HG03520 (cell line): ENCODE measurements at regions not wholly inside any gene's neighbourhood (a gene's known extent, or its start where the extent isn't known, plus 50 kb on each side); places are given as distances from the start of the nearest gene placed in this dataset.

ENCODE experiments used
- ATAC-seq: cut with Tn5 transposase; IDR thresholded peaks from one replicate; pipeline ENCODE4 v1.9.1; 2021; ENCODE audit warnings: mild to moderate bottlenecking, moderate library complexity; ENCODE audit not compliant: unreplicated experiment

- no peak for ATAC-seq
Observed at GRCh38 chr6:82072751-82073150, 174.8 kb downstream of the IBTK start.

DNA sequence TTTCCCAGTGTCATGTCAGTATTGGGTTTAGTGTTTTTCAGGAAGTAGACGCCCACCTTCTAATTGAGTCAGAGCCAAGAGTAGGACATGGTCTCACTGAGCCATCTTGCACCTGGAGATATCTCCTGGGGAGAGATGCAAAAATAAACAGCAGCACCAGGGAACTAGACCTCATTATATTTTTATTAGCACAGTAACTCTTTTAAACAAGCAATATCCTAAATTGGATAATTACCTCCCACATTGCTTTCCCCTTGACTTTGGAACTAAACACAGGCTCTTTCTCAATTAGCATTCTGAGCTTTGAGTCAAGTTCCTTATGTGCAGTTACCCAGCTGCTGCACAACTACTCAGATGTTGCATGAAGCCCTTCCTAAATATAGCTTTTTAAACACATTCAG lies 175.4 kb downstream of the IBTK start:
- ATAC-seq, result no peak

DNA sequence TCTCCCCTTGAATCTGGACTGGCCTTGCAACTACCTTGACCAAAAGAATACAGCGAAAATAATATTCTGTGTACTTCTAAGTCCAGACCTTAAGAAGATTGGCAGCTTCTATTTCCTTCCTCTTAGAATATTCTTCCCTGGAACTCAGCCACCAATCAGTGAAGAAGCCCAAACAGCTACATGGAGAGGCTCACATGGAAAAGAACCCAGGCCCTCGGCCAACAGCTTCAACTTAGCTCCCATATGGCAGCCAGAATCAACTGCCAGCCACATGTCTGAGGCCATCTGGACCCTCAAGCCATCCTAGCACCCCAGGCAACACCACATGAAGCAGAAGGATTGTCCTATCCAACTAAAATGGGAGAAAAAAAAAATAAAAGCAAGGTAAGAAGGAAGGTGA lies 178.8 kb downstream of the IBTK start:
- ATAC-seq, result no peak

DNA sequence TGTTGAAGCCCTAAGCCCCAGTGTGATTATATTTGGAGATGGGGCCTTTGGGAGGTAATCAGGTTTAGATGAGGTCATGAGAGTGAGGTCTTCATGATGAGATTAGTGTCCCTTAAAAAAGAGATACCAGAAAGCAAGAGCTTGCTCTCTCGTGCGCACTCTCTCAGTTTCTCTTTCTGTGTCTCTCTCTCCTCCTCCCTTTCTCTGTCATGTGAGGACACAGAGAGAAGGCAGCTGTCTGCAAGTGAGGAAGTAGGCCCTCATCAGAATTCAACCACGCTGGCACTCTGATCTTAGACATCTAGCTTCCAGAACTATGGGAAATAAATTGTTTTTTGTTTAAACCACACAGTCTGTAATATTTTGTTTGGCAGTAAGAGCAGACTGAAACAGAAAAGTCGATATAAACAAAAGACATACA lies 180.5 kb downstream of the IBTK start:
- ATAC-seq, result peak; percentile 95

DNA sequence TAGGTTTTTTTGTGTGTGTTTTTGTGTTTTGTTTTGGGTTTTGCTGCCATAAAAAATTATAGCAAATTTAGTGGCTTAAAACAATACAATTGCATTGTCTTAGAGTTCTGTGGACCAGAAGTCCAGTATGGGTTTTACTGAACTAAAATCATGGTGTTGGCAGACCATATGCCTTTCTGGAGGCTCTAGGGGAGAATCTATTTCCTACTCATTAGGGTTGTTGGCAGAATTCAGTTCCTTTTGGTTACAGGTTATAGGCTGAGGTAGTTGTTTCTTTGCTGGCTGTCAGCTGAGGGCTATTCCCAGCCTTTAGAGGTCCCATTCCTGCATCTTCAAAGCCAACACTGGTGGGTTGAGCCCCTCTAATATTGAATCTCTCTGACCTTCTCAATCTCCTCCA lies 181.3 kb downstream of the IBTK start:
- no peak for ATAC-seq

GRCh38 chr6:82063574-82063973 lies 184.0 kb downstream of the IBTK start:
- no peak for ATAC-seq

GRCh38 chr6:82062219-82062618 lies 185.3 kb downstream of the IBTK start:
- ATAC-seq, result no peak

DNA sequence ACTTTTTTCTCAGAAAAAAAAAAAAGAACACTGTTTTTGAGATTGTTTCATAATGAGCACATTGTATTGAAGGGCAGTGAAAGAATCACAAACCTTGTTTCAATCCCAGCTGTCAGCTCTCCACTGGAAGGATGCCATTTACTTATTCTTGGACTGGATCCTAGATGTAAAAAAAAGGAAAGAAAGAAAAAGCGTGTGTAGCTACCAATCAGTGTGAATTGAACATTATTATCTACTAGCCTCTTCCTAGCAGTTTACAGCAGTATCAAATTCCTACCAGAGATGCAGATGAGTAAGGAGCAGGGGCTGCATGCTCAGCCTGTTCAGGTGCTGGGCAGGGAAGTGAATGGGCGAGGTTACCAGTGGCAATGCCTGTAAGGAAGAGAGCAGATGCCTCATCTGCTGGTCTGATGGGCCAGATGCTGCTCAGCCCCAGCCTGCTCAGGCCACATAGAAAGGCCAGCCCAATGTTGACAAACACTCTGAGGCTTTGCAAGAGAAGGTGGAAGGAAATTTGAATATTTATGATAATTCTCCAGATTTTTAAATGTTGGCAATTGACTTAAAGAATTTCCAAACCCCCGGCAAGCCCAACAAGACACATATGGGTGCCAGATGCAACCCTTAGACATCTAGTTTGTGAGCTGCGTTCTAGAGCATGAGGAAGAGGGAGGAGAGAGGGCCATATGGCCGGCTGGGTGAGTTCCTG lies 189.5 kb downstream of the IBTK start:
- no peak for ATAC-seq

DNA sequence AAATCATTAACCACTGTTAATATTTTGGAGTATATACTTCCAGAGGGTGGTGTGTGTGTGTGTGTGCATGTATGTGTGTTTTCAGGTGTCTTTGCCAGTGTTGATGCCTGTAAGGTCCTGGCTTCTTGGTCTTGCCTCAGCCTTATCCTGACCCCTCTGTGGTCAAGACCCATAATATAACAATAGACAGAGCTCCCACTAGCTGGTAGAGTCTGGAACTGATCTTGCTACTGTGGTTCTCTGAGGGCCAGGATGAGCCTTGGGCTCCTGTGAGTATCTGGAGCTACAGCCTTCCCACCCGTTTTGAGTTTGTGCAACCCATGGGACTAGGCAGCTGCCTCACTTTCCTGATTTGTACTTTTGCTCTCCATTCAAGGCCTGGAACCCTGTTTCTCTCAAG lies 191.0 kb downstream of the IBTK start:
- no peak for ATAC-seq

- no peak for ATAC-seq
Observed at GRCh38 chr6:82045965-82046756, 201.4 kb downstream of the IBTK start.

DNA sequence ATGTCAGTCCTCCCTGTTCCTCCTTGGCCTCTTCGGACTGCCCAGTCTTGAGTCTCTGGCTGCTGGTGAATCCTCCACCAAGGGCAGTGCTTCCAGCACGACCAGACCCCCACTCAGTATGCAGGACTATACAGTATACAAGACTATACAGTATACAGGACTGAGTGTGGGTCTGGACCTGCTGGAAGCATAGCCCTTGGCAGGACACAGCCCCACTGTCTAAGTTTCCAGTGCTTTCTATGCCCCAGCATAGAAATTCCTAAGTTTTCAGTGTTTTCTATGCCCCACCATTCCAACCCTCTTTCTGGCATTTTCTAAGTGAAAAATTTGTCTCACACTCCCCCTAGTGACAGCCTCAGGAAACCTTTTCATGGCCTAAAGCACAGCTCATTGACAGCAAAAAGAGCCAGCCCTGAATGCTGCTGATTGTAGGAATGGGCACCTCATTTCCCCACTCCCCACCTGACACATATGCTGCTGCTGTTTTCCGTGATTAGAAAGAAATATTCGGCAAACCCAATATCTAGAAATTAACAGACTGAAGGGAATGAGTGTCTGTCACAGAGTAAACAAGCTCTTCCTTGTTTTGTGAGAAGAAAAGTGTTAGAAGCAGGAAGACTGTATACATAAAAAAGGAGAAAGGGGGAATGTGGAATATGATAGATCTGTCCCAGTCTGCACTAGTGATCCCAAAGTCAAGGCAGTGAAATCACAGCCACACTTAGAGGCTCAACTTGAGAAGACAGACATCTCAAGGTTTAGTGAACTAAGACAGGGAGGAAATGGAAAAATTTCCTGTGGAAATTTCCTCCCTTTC lies 206.9 kb downstream of the IBTK start:
- ATAC-seq, result peak; percentile 78

- ATAC-seq, result no peak
Observed at GRCh38 chr6:82038631-82039030, 208.9 kb downstream of the IBTK start.

- ATAC-seq, result no peak
Observed at GRCh38 chr6:82035526-82035925, 212.0 kb downstream of the IBTK start.

GRCh38 chr6:82033631-82034211 lies 213.8 kb downstream of the IBTK start:
- ATAC-seq, result no peak

GRCh38 chr6:82032444-82032843 lies 215.1 kb downstream of the IBTK start:
- no peak for ATAC-seq

- no peak for ATAC-seq
Observed at GRCh38 chr6:82030761-82031503, 216.6 kb downstream of the IBTK start.

DNA sequence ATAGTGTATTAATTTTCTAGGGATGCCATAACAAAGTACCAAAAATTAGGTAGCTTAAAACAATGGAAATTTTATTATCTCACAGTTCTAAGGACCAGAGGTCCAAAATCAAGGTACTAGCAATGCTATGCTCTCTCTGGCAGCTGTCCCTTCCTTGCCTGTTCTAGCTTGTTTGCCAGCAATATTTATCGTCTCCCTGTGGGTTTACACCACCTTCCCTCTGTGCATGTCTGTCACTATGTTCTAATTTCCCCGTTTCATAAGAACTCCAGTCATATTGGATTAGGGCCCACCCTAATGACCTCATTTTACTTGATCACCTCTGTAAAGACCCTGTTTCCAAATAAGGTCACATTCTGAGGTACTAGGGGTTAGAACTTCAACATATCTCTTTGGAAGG lies 217.2 kb downstream of the IBTK start:
- ATAC-seq, result no peak

DNA sequence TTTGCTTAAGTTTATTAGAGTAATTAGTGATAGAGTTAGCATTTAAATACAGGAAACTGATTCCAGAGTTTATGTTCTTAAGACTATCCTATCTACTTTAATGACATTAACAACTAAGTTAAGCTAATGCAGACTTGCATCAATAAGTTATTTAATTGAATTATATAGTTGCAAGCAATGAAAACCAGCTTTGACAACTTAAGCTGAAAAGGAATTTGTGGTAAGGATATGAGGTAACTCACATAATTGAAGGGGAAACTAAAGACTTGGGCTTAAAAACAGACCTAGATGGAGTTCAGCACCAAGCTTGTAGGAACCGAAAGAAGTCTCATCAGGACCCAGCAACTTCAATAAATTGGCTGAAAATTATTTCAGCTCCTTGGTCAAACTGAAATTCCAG lies 222.3 kb downstream of the IBTK start:
- no peak for ATAC-seq

DNA sequence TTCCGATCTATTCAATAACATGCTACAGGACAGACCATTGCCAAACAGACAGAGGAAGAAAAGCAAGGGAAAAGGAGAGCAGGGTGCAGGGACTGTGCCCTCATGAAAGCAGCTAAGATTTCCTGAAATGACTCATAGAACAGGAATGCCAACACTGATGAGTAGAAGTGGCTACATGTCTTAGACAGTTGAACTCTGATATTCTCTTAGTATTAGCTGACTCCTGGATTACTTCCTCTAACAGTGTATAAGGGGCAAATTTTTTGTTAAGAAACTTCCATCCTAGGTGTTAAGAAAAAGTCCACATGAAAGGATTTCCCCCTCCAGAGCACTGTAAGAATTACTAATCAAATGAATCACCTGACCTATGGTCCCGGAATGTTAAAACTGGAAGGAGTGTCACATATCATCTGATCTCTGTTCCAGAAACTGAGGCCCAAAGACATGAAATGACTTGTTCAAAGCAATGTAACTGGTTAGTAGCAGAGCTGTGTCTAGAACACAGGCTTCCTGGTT lies 224.9 kb downstream of the IBTK start:
- ATAC-seq, result no peak

GRCh38 chr6:82017773-82018172 lies 229.8 kb downstream of the IBTK start:
- ATAC-seq, result no peak
